ENCODE measurements at regions not wholly inside any gene's neighbourhood (a gene's known extent, or its start where the extent isn't known, plus 50 kb on each side); places are given as distances from the start of the nearest gene placed in this dataset.

DNA sequence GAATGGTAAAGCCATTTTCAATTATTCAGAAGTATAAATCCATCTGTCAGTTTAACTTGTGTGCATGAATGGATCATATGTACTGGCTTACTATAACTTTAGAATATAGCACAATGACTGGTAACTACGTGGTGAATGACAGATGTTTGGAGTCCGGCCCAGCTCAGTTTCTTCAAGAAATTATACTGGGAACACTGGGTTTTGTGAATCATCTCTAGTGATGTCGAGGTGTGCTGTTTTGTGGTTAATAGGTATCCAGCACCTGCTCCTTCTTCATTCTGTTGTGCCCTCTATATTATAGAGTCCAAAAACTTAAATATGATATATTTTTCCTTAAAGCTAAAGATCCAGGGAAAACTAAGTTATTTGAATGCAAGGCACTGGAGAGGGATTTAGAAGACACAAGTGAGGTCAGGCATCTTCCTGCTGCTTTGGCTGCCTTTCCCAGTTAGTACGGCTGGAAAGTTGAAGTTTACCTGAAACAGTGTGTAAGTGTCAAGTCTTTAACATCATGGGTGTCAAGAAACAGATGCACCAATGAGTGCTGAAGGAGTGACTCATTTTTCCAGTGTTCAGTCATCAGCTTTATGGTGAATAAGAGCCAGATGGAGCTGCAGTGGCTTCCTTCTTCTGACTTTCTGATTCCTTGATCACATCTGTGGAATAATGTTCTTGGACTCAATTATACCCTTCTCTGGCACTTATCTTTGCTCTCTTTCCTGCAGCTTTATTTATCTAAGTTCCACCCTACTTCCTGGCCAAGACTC, 1079.5 kb upstream of the CELF4 start:
- no peak for TF ChIP-seq FOS (IDR thresholded peaks at IDR 0.05; ENCODE audit: borderline replicate concordance, insufficient read depth, low read length)
- TF ChIP-seq JUN (IDR thresholded peaks at IDR 0.05; ENCODE audit: borderline replicate concordance, insufficient read depth, insufficient read length, low read depth), result no peak
- TF ChIP-seq EZH2 (IDR thresholded peaks at IDR 0.05; ENCODE audit: borderline replicate concordance, low read depth, low read length, severe bottlenecking), result no peak
- TF ChIP-seq, protein P1, sequence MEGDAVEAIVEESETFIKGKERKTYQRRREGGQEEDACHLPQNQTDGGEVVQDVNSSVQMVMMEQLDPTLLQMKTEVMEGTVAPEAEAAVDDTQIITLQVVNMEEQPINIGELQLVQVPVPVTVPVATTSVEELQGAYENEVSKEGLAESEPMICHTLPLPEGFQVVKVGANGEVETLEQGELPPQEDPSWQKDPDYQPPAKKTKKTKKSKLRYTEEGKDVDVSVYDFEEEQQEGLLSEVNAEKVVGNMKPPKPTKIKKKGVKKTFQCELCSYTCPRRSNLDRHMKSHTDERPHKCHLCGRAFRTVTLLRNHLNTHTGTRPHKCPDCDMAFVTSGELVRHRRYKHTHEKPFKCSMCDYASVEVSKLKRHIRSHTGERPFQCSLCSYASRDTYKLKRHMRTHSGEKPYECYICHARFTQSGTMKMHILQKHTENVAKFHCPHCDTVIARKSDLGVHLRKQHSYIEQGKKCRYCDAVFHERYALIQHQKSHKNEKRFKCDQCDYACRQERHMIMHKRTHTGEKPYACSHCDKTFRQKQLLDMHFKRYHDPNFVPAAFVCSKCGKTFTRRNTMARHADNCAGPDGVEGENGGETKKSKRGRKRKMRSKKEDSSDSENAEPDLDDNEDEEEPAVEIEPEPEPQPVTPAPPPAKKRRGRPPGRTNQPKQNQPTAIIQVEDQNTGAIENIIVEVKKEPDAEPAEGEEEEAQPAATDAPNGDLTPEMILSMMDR (IDR thresholded peaks at IDR 0.05; ENCODE audit: extremely low read depth in 1 of 2, insufficient read depth in 1 of 2, low read depth in 1 of 2, low read length in 2 of 2), result no peak
- no peak for TF ChIP-seq POLR2A (IDR thresholded peaks at IDR 0.05; ENCODE audit: low read depth, low read length)
- TF ChIP-seq POLR2AphosphoS5 (IDR thresholded peaks at IDR 0.05; ENCODE audit: insufficient read depth, low read depth, low read length), result no peak
- TF ChIP-seq GATA2 (IDR thresholded peaks at IDR 0.05; ENCODE audit: insufficient read depth, insufficient read length, low read depth, low read length), result no peak
- TF ChIP-seq MYC (IDR thresholded peaks at IDR 0.05; ENCODE audit: low read depth, low read length), result no peak
- FAIRE-seq, result no peak
- Histone ChIP-seq H3K4me2 (ENCODE audit: insufficient read depth, low read length) (no peak overlapping the region), H3K79me2 (ENCODE audit: control insufficient read depth, insufficient read depth, low read length) (no peaks in the 10 kb centered on the region), H3K9ac (replicated peaks; ENCODE audit: extremely low read depth, insufficient read depth, low read length) (no peak overlapping the region), H3K9me3 (replicated peaks; ENCODE audit: control insufficient read depth, insufficient read depth, low read length) (peaks cover 2% of the 10 kb centered on the region), H3K36me3 (ENCODE audit: control insufficient read depth in 2 of 2, extremely low read depth in 1 of 2, insufficient read depth in 2 of 2, low read length in 2 of 2) (no peaks in the 10 kb centered on the region), H3K9me1 (replicated peaks; ENCODE audit: control insufficient read depth, extremely low read depth, insufficient read depth, low read length) (no peaks in the 10 kb centered on the region), H2AFZ (ENCODE audit: low read depth, low read length) (no peak overlapping the region), H3K27me3 (ENCODE audit: control insufficient read depth in 2 of 2, insufficient read depth in 2 of 2, low read length in 2 of 2) (no peaks in the 10 kb centered on the region), H3K4me3 (replicated peaks in 1 of 3; ENCODE audit: insufficient read depth in 1 of 3, low read depth in 1 of 3, low read length in 3 of 3) (no peak overlapping the region), H3K27ac (ENCODE audit: insufficient read depth, low read depth, low read length) (no peak overlapping the region), H4K20me1 (replicated peaks; ENCODE audit: control insufficient read depth, extremely low read depth, insufficient read depth, low read length) (no peaks in the 10 kb centered on the region), H3K4me1 (ENCODE audit: control insufficient read depth, extremely low read depth, insufficient read depth, low read length) (no peaks in the 10 kb centered on the region)
- ChIA-PET CTCF (no interaction called here), POLR2A (no interaction called here)
- BruUV-seq (replicated peaks), result no TSS peak
- no peak for DNase-seq (ENCODE audit: low read depth, low spot score)
- dilution Hi-C loops (cut with MboI; ENCODE audit: extremely low pct_ligation_motif_present, low sequenced_read_pairs) (no loop called here), intact Hi-C loops (cut with micrococcal nuclease) (no loop called here)

Measured in endothelial cell of umbilical vein (primary cell).